ENCODE measurements at regions not wholly inside any gene's neighbourhood (a gene's known extent, or its start where the extent isn't known, plus 50 kb on each side); places are given as distances from the start of the nearest gene placed in this dataset.

GRCh38 chrX:13899607-13900006 is 82.7 kb upstream of the GPM6B start:
- H3K27me3 ChIP-seq (replicated peaks; ENCODE audit: insufficient read depth, low read depth, low read length, poor library complexity): no peaks in the 10 kb centered on the region
- no TSS peak for BruUV-seq (replicated peaks)
- H3K27ac ChIP-seq (ENCODE audit: low read depth, low read length, poor library complexity, severe bottlenecking): no peak overlapping the region
- H3K9me3 ChIP-seq (ENCODE audit: low read depth, low read length, poor library complexity, severe bottlenecking): no peaks in the 10 kb centered on the region
- H3K4me1 ChIP-seq (ENCODE audit: insufficient read depth, low read length, poor library complexity, severe bottlenecking): no peaks in the 10 kb centered on the region
- intact Hi-C loops (cut with micrococcal nuclease; ENCODE audit: unreplicated experiment): no loop called here
- peak; percentile 21 for DNase-seq (ENCODE audit: low spot score)
- ChIA-PET POLR2A (ENCODE audit: low non-redundant PET) (no interaction called here), CTCF (no interaction called here)
- no peak overlapping the region for H3K4me3 ChIP-seq (ENCODE audit: low read depth, low read length, poor library complexity, severe bottlenecking)
- TF ChIP-seq EZH2 (IDR thresholded peaks at IDR 0.05; ENCODE audit: borderline replicate concordance, low read depth, low read length, poor library complexity, severe bottlenecking): no peak
- TF ChIP-seq CTCF (conservative IDR thresholded peaks at IDR 0.05; ENCODE audit: low read depth, low read length): no peak
- no peaks in the 10 kb centered on the region for H3K36me3 ChIP-seq (ENCODE audit: insufficient read depth, low read length, poor library complexity, severe bottlenecking)

- ChIA-PET POLR2A (ENCODE audit: low non-redundant PET) (no interaction called here), CTCF (no interaction called here)
- BruUV-seq (replicated peaks): no TSS peak
- Histone ChIP-seq H3K9me3 (ENCODE audit: low read depth, low read length, poor library complexity, severe bottlenecking) (no peaks in the 10 kb centered on the region), H3K36me3 (ENCODE audit: insufficient read depth, low read length, poor library complexity, severe bottlenecking) (no peaks in the 10 kb centered on the region), H3K27me3 (replicated peaks; ENCODE audit: insufficient read depth, low read depth, low read length, poor library complexity) (no peaks in the 10 kb centered on the region), H3K27ac (ENCODE audit: low read depth, low read length, poor library complexity, severe bottlenecking) (no peak overlapping the region), H3K4me3 (ENCODE audit: low read depth, low read length, poor library complexity, severe bottlenecking) (no peak overlapping the region), H3K4me1 (ENCODE audit: insufficient read depth, low read length, poor library complexity, severe bottlenecking) (no peaks in the 10 kb centered on the region)
- intact Hi-C loops (cut with micrococcal nuclease; ENCODE audit: unreplicated experiment): loop anchor here (1.0 kb wide), 1 partner anchor 134 kb away; no protein-coding TSS in a partner anchor
- DNase-seq (ENCODE audit: low spot score): no peak
- no peak for TF ChIP-seq CTCF (conservative IDR thresholded peaks at IDR 0.05; ENCODE audit: low read depth, low read length)
- TF ChIP-seq EZH2 (IDR thresholded peaks at IDR 0.05; ENCODE audit: borderline replicate concordance, low read depth, low read length, poor library complexity, severe bottlenecking): no peak
These were observed 81.7 kb upstream of the GPM6B start for GRCh38 chrX:13898603-13899002.

- Histone ChIP-seq H3K27ac (ENCODE audit: low read depth, low read length, poor library complexity, severe bottlenecking) (no peak overlapping the region), H3K27me3 (replicated peaks; ENCODE audit: insufficient read depth, low read depth, low read length, poor library complexity) (no peaks in the 10 kb centered on the region), H3K9me3 (ENCODE audit: low read depth, low read length, poor library complexity, severe bottlenecking) (no peaks in the 10 kb centered on the region), H3K4me3 (ENCODE audit: low read depth, low read length, poor library complexity, severe bottlenecking) (no peak overlapping the region), H3K4me1 (ENCODE audit: insufficient read depth, low read length, poor library complexity, severe bottlenecking) (no peaks in the 10 kb centered on the region), H3K36me3 (ENCODE audit: insufficient read depth, low read length, poor library complexity, severe bottlenecking) (no peaks in the 10 kb centered on the region)
- DNase-seq (ENCODE audit: low spot score): peak; percentile 72
- CTCF ChIA-PET: interaction anchor here (0.6 kb wide), 1 partner anchor 148 kb away, joined by 3 read pairs; no protein-coding TSS in a partner anchor
- intact Hi-C loops (cut with micrococcal nuclease; ENCODE audit: unreplicated experiment): loop anchor here (1.0 kb wide), 1 partner anchor 134 kb away; no protein-coding TSS in a partner anchor
- TF ChIP-seq EZH2 (IDR thresholded peaks at IDR 0.05; ENCODE audit: borderline replicate concordance, low read depth, low read length, poor library complexity, severe bottlenecking) (no peak), CTCF (conservative IDR thresholded peaks at IDR 0.05; ENCODE audit: low read depth, low read length) (peak; percentile 53)
- BruUV-seq (replicated peaks): no TSS peak
- POLR2A ChIA-PET (ENCODE audit: low non-redundant PET): no interaction called here
These were observed 81.2 kb upstream of the GPM6B start for GRCh38 chrX:13898083-13898482.
